NCI-H146 (cell line): ENCODE measurements at regions not wholly inside any gene's neighbourhood (a gene's known extent, or its start where the extent isn't known, plus 50 kb on each side); places are given as distances from the start of the nearest gene placed in this dataset.
"Not testable (repeated sequence)": the region's sequence is repeated elsewhere in the genome, so short reads cannot be mapped to it uniquely, and the experiment has no call there.

Experiments used
- DNase-seq: peaks from one replicate; lab custom pipeline; 2025; lab: John Stamatoyannopoulos, UW

GRCh38 chr12:58310809-58311622 is 369.6 kb downstream of the ATP23 start:
- no peak for DNase-seq

- DNase-seq: no peak
These were observed 371.9 kb downstream of the ATP23 start for GRCh38 chr12:58313091-58313855.

DNA sequence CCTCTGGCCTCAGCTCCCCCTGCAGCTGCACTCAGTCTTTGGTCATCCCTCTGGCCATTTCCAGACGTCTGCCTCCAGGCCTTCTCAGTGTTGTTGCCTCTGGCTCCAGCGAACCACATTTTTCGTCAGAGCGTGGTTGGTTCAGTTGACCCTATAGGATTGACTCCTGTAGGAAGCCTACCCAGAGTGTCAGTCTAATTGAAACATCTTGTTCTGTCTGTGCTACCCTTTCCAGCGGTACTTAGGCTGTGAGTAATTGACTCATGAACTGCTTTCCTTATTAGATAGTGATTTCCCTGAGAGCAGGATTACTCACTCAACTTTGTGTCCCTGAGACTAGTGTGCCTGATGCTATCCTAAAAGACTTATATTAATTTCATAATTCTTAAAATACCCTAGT is 373.2 kb downstream of the ATP23 start:
- no peak for DNase-seq

DNA sequence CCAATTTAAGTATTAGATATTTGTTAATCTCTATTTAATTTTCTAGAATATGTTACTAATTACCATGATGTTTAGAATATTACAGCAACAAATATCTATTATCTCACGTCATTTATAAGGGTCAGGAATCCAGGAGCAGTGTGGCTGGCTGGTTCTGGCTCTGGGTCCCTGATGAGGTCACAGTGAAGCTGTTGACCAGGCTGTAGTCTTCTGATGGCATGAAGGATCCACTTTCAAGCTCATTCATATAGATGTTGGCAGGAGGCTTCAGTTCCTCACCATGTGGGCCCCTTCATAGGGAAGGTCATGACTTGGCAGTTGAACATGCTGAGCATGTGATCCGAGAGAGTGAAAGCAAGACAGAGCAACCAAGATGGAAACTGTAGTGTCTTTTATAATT is 375.6 kb downstream of the ATP23 start:
- no peak for DNase-seq

- DNase-seq: no peak
These were observed 380.0 kb downstream of the ATP23 start for GRCh38 chr12:58321414-58321813.

- no peak for DNase-seq
These were observed 382.3 kb downstream of the ATP23 start for GRCh38 chr12:58323676-58324075.

DNA sequence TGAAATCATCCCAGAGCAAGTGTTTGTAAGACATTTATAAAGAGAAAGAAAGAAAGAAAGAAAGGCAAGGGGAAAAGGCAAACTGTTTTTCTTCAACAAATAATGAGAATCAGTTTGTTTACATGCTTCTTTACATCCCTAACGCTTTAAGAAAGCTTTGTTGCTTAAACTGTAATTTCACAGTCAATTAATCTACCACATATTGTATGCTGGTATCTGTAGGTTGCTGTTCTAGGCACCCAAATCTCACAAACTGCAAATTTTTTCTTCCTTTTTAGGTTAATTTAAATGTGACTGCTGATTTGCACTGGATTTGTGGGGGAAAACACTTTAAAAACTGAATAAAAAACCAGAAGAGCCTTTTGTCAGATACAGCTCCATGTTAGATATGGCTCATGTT is 384.2 kb downstream of the ATP23 start:
- DNase-seq: no peak

- DNase-seq: no peak
These were observed 385.2 kb downstream of the ATP23 start for GRCh38 chr12:58326534-58326933.

GRCh38 chr12:58336581-58337242 is 395.3 kb downstream of the ATP23 start:
- DNase-seq: not testable (repeated sequence)

GRCh38 chr12:58337539-58337938 is 396.2 kb downstream of the ATP23 start:
- not testable (repeated sequence) for DNase-seq

DNA sequence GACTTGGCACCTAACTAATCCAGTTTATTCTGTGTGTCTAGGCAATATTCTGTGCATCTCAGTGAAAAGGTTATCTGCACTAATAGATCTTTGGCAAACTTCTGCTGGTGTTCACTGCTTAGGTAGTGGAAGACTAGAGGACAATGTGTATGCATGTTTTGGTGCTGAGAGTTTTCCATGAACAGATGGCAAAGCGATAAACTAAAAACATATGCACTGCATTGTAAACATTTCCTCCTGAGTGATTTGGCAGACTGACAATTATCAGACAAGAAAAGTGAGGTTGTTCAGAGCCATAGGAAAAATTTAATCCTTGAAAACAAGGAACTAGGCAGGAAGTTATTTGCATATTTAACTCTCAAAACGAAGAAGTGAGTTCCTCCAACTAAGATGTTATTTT is 400.4 kb downstream of the ATP23 start:
- peak; percentile 23 for DNase-seq

- DNase-seq: no peak
These were observed 401.4 kb downstream of the ATP23 start for GRCh38 chr12:58342736-58343135.

DNA sequence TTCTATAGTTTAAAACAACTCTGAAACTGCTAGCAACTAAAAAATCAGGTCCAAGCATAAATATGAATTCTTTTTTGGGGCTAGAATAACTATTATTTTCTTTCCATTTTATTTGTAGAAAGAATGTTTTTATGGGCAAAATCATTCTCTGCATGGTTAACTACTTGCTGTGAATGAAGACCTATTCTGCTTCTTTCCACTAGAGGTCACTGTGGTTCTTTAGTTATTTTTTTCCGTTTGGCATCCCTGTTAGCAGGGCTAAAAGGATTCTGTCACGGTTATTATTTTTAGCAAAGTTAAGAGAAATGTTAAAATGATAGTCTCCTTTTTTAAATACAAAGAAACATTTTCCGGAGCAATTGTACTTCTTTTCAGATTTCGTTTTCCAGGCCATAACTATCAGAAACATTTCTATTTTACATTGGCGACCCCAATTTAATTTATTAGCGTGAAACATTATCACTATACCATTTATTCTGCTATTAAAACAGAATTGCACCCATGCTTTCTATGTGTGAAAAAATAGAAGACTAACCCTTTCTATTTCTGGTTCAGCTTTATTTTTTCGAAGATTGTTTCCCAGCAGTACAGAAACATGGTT is 404.8 kb downstream of the ATP23 start:
- DNase-seq: peak; percentile 67

- no peak for DNase-seq
These were observed 405.8 kb downstream of the ATP23 start for GRCh38 chr12:58347188-58347587.

DNA sequence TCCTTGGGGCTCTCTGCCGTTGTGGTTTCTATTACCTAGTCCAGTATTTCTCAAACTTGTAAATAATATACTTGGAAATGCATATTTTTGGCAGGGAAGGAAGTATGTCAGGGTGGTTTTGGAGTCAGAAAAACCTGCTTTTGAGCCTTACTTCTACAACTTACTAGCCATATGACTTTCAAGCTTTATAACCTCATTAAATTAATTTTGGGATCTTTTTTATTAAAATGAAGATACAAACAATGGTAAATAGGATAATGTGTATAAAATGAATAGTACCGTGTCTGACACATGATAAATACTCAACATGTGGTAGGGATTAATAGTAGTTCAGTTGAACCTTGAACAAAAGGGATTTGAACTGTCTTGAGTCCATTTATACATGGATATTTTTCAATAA is 406.3 kb downstream of the ATP23 start:
- no peak for DNase-seq

DNA sequence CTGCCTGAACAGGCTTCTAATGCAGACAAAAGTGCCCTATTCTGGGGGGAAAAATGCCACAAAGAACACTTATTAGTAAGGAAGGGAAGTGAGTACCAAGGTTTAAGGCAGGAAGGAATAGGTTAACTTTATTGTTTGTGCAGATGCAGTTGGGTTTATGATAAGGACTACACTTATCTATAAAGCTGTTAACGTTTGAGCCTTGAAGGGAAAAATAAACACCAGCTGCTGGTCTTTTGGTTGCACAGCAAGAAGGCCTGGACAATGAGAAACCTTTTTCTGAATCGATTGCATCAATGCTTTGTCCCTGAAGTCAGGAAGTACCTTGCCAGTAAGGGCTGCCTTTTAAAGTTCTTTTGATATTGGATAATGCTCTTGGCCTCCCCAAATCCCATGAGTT is 407.8 kb downstream of the ATP23 start:
- peak; percentile 94 for DNase-seq

DNA sequence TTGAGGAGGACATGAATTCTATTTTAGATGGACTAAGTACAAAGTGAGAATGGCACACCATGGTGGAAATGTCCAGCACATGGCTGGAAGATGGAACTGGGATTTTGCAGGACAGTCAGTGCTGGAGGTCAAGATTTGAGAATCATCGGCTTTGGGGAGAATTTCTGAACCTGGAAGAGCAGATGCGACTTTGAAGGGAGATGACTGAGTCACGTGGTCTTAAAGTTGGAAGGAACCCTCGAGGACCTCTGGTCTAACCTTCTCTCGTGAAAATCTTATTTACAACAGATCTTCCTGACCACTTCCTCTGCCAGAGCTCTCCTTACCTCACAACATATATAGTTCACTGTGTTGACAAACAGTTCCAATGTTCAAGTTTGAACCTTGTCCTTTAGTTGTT is 415.4 kb downstream of the ATP23 start:
- no peak for DNase-seq

- no peak for DNase-seq
These were observed 416.1 kb downstream of the ATP23 start for GRCh38 chr12:58357511-58357910.

GRCh38 chr12:58358369-58358768 is 417.0 kb downstream of the ATP23 start:
- no peak for DNase-seq

DNA sequence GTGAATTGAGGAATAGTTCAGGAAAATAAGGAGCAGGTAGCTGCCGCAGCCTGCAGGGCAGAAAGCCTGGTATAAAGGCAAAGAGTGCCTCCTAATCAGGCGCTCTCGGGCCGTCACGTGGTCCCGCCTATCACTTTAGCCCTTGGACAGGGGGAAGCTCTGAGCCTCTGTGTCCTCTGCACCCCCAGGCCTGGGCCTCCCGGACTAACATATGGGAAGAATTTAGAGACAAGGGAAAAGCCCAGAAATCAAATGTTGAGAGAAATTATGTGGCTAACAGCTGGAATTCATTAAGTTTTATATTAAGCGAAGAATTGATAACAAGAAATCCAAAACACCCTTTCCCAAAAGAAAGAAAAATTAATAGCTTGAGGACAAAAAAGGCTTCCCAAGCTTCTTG is 417.7 kb downstream of the ATP23 start:
- no peak for DNase-seq

DNA sequence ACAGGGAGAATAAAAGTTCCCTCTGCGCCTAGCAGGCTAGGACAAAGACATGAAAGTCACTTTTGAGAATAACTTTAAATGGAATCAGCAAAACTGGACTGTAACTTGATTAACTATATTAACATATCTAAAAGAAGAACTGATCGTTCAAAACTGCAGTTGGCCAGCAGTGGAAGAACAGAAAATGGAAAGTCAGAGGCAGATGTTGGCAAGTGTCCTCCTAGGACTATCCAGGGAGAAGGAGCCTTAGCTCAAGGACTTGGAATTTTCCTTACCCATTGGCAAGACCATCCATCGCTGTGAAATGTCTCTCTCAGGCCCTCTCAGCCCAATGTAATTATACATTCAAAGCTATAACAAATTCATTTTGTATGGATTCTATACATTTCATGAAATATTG is 419.7 kb downstream of the ATP23 start:
- no peak for DNase-seq

GRCh38 chr12:58363971-58364370 is 422.6 kb downstream of the ATP23 start:
- DNase-seq: no peak
